Choroid plexus epithelial cell (primary cell): ENCODE measurements at regions not wholly inside any gene's neighbourhood (a gene's known extent, or its start where the extent isn't known, plus 50 kb on each side); places are given as distances from the start of the nearest gene placed in this dataset.
A peak's percentile ranks its signal among the peaks of the same experiment; 100 is the strongest.

Experiments used
- DNase-seq: peaks from one replicate; pipeline ENCODE4 v3.0.0-alpha.2; 2010; ENCODE audit warnings: low read depth
- H3K4me3 ChIP-seq: 2 replicates; pipeline ENCODE4 v1.5.1; 2011; ENCODE audit warnings: low read depth, mild to moderate bottlenecking, control low read depth, low read length, moderate library complexity
- CTCF ChIP-seq: conservative IDR thresholded peaks from 2 replicates; pipeline ENCODE4 v1.5.1; 2011; ENCODE audit warnings: low read depth, mild to moderate bottlenecking, control low read depth, inconsistent platforms, low read length, moderate library complexity

- peak; percentile 9 for DNase-seq
- no peak for TF ChIP-seq CTCF
- H3K4me3 ChIP-seq, result no peak overlapping the region
These were observed 444.4 kb upstream of the ATP2B1 start for GRCh38 chr12:90152897-90153624.

- no peak overlapping the region for H3K4me3 ChIP-seq
- no peak for DNase-seq
- no peak for TF ChIP-seq CTCF
These were observed 442.9 kb upstream of the ATP2B1 start for GRCh38 chr12:90151491-90152015.

GRCh38 chr12:90149453-90149852 lies 440.8 kb upstream of the ATP2B1 start:
- TF ChIP-seq CTCF, result no peak
- DNase-seq, result no peak
- no peak overlapping the region for H3K4me3 ChIP-seq

GRCh38 chr12:90129366-90130030 lies 420.9 kb upstream of the ATP2B1 start:
- TF ChIP-seq CTCF, result no peak
- DNase-seq, result no peak

GRCh38 chr12:90128526-90128925 lies 419.9 kb upstream of the ATP2B1 start:
- H3K4me3 ChIP-seq, result no peak overlapping the region
- no peak for DNase-seq
- TF ChIP-seq CTCF, result no peak

More at GRCh38 chr12:90129366-90130030, 420.9 kb upstream of the ATP2B1 start:
- H3K4me3 ChIP-seq, result no peak overlapping the region

- H3K4me3 ChIP-seq, result no peak overlapping the region
- no peak for TF ChIP-seq CTCF
- DNase-seq, result peak; percentile 6
These were observed 417.5 kb upstream of the ATP2B1 start for GRCh38 chr12:90126125-90126524.
